ENCODE measurements at regions not wholly inside any gene's neighbourhood (a gene's known extent, or its start where the extent isn't known, plus 50 kb on each side); places are given as distances from the start of the nearest gene placed in this dataset.

- TF ChIP-seq CTCF (IDR thresholded peaks at IDR 0.05; ENCODE audit: insufficient read depth, low read depth, low read length) (no peak), EZH2 (IDR thresholded peaks at IDR 0.05; ENCODE audit: insufficient read depth, low read length) (no peak)
Measured at GRCh38 chr7:117949232-117949631, 76.0 kb upstream of the CTTNBP2 start.

Data from astrocyte (in vitro differentiated cells and primary cell).